WTC11 (cell line): ENCODE measurements at regions not wholly inside any gene's neighbourhood (a gene's known extent, or its start where the extent isn't known, plus 50 kb on each side); places are given as distances from the start of the nearest gene placed in this dataset.

Experiments
- GABPB1 ChIP-seq: sonication (generic); formaldehyde crosslinking; IDR thresholded peaks from 2 replicates; pipeline ENCODE4 v1.8.1; 2023; ENCODE audit warnings: mild to moderate bottlenecking, missing genetic modification reagents
- KAT7 ChIP-seq: sonication (generic); formaldehyde crosslinking; IDR thresholded peaks from 2 replicates; pipeline ENCODE4 v1.8.1; 2023; ENCODE audit warnings: missing genetic modification reagents, mild to moderate bottlenecking, borderline replicate concordance
- RORB ChIP-seq: fragments of 250-450 bp; sonication (Bioruptor Pico); IDR thresholded peaks from 2 replicates; pipeline ENCODE4 v1.9.0; 2021; ENCODE audit warnings: mild to moderate bottlenecking
- SP1 ChIP-seq: sonication (generic); formaldehyde crosslinking; conservative IDR thresholded peaks from 2 replicates; pipeline ENCODE4 v1.8.1; 2022; ENCODE audit warnings: missing genetic modification reagents
- TEAD4 ChIP-seq: sonication (generic); formaldehyde crosslinking; IDR thresholded peaks from 2 replicates; pipeline ENCODE4 v1.8.0; 2022; ENCODE audit warnings: mild to moderate bottlenecking, missing genetic modification reagents
- ZNF121 ChIP-seq: sonication (generic); formaldehyde crosslinking; IDR thresholded peaks from 2 replicates; pipeline ENCODE4 v1.8.0; 2023; ENCODE audit warnings: missing genetic modification reagents
- TF ChIP-seq, protein P1 (sequence below): sonication (generic); formaldehyde crosslinking; IDR thresholded peaks from 2 replicates; pipeline ENCODE4 v1.8.0; 2023; ENCODE audit warnings: missing genetic modification reagents
- TF ChIP-seq, protein P2 (sequence below): sonication (generic); formaldehyde crosslinking; IDR thresholded peaks from 2 replicates; pipeline ENCODE4 v1.8.1; 2023; ENCODE audit warnings: mild to moderate bottlenecking, moderate library complexity, missing genetic modification reagents
- TF ChIP-seq, protein P3 (sequence below): sonication (generic); formaldehyde crosslinking; IDR thresholded peaks from 2 replicates; pipeline ENCODE4 v1.8.0; 2022; ENCODE audit warnings: mild to moderate bottlenecking, missing genetic modification reagents
- TF ChIP-seq, protein P4 (sequence below): fragments of 200-600 bp; IDR thresholded peaks from 2 replicates; pipeline ENCODE4 v1.8.0; 2022; ENCODE audit warnings: antibody characterized with exemption
- TF ChIP-seq, protein P5 (sequence below): fragments of 250-450 bp; sonication (Bioruptor Pico); IDR thresholded peaks from 2 replicates; pipeline ENCODE4 v1.9.0; 2021; ENCODE audit warnings: mild to moderate bottlenecking
- TF ChIP-seq, protein P6 (sequence below): sonication (generic); formaldehyde crosslinking; IDR thresholded peaks from 2 replicates; pipeline ENCODE4 v1.8.1; 2023; ENCODE audit warnings: mild to moderate bottlenecking, missing genetic modification reagents, borderline replicate concordance
- TF ChIP-seq, protein P7 (sequence below): sonication (generic); formaldehyde crosslinking; IDR thresholded peaks from 2 replicates; pipeline ENCODE4 v1.8.1; 2023; ENCODE audit warnings: mild to moderate bottlenecking, missing genetic modification reagents
- TF ChIP-seq, protein P8 (sequence below): fragments of 250-450 bp; sonication (Bioruptor Pico); IDR thresholded peaks from 2 replicates; pipeline ENCODE4 v1.8.0; 2021; ENCODE audit warnings: mild to moderate bottlenecking

DNA sequence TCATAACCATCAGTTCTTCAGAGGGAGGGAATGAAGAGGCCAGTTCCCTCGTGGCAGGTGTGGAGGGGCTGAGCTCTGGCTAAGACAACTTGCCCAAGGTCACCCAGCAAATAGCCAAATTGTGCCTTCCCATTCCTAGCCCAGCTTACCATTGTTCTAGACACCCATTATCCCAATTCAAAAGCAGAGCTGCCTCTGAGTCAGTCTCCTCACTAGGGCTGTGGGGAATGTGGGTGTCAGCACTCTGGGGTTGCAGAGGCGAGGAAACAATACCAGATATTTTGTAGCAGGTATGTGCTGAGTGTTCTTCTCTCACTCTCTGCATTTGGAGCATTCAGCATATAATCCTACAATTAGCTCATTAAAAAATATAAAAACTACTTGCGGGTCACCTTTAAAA is 270.8 kb downstream of the PSAT1 start:
- TF ChIP-seq, protein P1, sequence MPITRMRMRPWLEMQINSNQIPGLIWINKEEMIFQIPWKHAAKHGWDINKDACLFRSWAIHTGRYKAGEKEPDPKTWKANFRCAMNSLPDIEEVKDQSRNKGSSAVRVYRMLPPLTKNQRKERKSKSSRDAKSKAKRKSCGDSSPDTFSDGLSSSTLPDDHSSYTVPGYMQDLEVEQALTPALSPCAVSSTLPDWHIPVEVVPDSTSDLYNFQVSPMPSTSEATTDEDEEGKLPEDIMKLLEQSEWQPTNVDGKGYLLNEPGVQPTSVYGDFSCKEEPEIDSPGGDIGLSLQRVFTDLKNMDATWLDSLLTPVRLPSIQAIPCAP: no peak
- TF ChIP-seq, protein P2, sequence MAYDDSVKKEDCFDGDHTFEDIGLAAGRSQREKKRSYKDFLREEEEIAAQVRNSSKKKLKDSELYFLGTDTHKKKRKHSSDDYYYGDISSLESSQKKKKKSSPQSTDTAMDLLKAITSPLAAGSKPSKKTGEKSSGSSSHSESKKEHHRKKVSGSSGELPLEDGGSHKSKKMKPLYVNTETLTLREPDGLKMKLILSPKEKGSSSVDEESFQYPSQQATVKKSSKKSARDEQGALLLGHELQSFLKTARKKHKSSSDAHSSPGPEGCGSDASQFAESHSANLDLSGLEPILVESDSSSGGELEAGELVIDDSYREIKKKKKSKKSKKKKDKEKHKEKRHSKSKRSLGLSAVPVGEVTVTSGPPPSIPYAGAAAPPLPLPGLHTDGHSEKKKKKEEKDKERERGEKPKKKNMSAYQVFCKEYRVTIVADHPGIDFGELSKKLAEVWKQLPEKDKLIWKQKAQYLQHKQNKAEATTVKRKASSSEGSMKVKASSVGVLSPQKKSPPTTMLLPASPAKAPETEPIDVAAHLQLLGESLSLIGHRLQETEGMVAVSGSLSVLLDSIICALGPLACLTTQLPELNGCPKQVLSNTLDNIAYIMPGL (CRISPR knock-in tag): no peak
- TF ChIP-seq, protein P3, sequence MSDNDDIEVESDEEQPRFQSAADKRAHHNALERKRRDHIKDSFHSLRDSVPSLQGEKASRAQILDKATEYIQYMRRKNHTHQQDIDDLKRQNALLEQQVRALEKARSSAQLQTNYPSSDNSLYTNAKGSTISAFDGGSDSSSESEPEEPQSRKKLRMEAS (CRISPR knock-in tag): no peak
- no peak for TF ChIP-seq RORB (CRISPR knock-in tag)
- no peak for TF ChIP-seq KAT7
- TF ChIP-seq, protein P4, sequence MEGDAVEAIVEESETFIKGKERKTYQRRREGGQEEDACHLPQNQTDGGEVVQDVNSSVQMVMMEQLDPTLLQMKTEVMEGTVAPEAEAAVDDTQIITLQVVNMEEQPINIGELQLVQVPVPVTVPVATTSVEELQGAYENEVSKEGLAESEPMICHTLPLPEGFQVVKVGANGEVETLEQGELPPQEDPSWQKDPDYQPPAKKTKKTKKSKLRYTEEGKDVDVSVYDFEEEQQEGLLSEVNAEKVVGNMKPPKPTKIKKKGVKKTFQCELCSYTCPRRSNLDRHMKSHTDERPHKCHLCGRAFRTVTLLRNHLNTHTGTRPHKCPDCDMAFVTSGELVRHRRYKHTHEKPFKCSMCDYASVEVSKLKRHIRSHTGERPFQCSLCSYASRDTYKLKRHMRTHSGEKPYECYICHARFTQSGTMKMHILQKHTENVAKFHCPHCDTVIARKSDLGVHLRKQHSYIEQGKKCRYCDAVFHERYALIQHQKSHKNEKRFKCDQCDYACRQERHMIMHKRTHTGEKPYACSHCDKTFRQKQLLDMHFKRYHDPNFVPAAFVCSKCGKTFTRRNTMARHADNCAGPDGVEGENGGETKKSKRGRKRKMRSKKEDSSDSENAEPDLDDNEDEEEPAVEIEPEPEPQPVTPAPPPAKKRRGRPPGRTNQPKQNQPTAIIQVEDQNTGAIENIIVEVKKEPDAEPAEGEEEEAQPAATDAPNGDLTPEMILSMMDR: no peak
- TF ChIP-seq ZNF121 (CRISPR knock-in tag): no peak
- no peak for TF ChIP-seq TEAD4 (CRISPR knock-in tag)
- no peak for TF ChIP-seq SP1 (CRISPR knock-in tag)
- TF ChIP-seq, protein P5, sequence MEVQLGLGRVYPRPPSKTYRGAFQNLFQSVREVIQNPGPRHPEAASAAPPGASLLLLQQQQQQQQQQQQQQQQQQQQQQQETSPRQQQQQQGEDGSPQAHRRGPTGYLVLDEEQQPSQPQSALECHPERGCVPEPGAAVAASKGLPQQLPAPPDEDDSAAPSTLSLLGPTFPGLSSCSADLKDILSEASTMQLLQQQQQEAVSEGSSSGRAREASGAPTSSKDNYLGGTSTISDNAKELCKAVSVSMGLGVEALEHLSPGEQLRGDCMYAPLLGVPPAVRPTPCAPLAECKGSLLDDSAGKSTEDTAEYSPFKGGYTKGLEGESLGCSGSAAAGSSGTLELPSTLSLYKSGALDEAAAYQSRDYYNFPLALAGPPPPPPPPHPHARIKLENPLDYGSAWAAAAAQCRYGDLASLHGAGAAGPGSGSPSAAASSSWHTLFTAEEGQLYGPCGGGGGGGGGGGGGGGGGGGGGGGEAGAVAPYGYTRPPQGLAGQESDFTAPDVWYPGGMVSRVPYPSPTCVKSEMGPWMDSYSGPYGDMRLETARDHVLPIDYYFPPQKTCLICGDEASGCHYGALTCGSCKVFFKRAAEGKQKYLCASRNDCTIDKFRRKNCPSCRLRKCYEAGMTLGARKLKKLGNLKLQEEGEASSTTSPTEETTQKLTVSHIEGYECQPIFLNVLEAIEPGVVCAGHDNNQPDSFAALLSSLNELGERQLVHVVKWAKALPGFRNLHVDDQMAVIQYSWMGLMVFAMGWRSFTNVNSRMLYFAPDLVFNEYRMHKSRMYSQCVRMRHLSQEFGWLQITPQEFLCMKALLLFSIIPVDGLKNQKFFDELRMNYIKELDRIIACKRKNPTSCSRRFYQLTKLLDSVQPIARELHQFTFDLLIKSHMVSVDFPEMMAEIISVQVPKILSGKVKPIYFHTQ (CRISPR knock-in tag): no peak
- no peak for TF ChIP-seq GABPB1 (CRISPR knock-in tag)
- TF ChIP-seq, protein P6, sequence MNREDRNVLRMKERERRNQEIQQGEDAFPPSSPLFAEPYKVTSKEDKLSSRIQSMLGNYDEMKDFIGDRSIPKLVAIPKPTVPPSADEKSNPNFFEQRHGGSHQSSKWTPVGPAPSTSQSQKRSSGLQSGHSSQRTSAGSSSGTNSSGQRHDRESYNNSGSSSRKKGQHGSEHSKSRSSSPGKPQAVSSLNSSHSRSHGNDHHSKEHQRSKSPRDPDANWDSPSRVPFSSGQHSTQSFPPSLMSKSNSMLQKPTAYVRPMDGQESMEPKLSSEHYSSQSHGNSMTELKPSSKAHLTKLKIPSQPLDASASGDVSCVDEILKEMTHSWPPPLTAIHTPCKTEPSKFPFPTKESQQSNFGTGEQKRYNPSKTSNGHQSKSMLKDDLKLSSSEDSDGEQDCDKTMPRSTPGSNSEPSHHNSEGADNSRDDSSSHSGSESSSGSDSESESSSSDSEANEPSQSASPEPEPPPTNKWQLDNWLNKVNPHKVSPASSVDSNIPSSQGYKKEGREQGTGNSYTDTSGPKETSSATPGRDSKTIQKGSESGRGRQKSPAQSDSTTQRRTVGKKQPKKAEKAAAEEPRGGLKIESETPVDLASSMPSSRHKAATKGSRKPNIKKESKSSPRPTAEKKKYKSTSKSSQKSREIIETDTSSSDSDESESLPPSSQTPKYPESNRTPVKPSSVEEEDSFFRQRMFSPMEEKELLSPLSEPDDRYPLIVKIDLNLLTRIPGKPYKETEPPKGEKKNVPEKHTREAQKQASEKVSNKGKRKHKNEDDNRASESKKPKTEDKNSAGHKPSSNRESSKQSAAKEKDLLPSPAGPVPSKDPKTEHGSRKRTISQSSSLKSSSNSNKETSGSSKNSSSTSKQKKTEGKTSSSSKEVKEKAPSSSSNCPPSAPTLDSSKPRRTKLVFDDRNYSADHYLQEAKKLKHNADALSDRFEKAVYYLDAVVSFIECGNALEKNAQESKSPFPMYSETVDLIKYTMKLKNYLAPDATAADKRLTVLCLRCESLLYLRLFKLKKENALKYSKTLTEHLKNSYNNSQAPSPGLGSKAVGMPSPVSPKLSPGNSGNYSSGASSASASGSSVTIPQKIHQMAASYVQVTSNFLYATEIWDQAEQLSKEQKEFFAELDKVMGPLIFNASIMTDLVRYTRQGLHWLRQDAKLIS: no peak
- TF ChIP-seq, protein P7, sequence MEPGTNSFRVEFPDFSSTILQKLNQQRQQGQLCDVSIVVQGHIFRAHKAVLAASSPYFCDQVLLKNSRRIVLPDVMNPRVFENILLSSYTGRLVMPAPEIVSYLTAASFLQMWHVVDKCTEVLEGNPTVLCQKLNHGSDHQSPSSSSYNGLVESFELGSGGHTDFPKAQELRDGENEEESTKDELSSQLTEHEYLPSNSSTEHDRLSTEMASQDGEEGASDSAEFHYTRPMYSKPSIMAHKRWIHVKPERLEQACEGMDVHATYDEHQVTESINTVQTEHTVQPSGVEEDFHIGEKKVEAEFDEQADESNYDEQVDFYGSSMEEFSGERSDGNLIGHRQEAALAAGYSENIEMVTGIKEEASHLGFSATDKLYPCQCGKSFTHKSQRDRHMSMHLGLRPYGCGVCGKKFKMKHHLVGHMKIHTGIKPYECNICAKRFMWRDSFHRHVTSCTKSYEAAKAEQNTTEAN (CRISPR knock-in tag): no peak
- TF ChIP-seq, protein P8, sequence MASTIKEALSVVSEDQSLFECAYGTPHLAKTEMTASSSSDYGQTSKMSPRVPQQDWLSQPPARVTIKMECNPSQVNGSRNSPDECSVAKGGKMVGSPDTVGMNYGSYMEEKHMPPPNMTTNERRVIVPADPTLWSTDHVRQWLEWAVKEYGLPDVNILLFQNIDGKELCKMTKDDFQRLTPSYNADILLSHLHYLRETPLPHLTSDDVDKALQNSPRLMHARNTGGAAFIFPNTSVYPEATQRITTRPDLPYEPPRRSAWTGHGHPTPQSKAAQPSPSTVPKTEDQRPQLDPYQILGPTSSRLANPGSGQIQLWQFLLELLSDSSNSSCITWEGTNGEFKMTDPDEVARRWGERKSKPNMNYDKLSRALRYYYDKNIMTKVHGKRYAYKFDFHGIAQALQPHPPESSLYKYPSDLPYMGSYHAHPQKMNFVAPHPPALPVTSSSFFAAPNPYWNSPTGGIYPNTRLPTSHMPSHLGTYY: no peak
